HG02642 (cell line): ENCODE measurements at regions not wholly inside any gene's neighbourhood (a gene's known extent, or its start where the extent isn't known, plus 50 kb on each side); places are given as distances from the start of the nearest gene placed in this dataset.
A peak's percentile ranks its signal among the peaks of the same experiment; 100 is the strongest.

Source experiments
- ATAC-seq: cut with Tn5 transposase; IDR thresholded peaks from one replicate; pipeline ENCODE4 v1.9.1; 2021; ENCODE audit warnings: mild to moderate bottlenecking; ENCODE audit not compliant: unreplicated experiment, poor library complexity

- ATAC-seq, result no peak
Measured at GRCh38 chr4:180655886-180656285, 1587.3 kb upstream of the TENM3 start.

GRCh38 chr4:180657881-180658280 is 1585.3 kb upstream of the TENM3 start:
- ATAC-seq, result no peak

GRCh38 chr4:180664766-180665368 is 1578.3 kb upstream of the TENM3 start:
- ATAC-seq, result peak; percentile 88

GRCh38 chr4:180665481-180665880 is 1577.7 kb upstream of the TENM3 start:
- ATAC-seq, result no peak

GRCh38 chr4:180665994-180666824 is 1577.0 kb upstream of the TENM3 start:
- ATAC-seq, result peak; percentile 86

GRCh38 chr4:180668732-180669131 is 1574.5 kb upstream of the TENM3 start:
- ATAC-seq, result no peak

- no peak for ATAC-seq
Measured at GRCh38 chr4:180669680-180670079, 1573.5 kb upstream of the TENM3 start.

GRCh38 chr4:180674619-180675358 is 1568.4 kb upstream of the TENM3 start:
- no peak for ATAC-seq

- ATAC-seq, result no peak
Measured at GRCh38 chr4:180675359-180675650, 1567.9 kb upstream of the TENM3 start.

- no peak for ATAC-seq
Measured at GRCh38 chr4:180680305-180680704, 1562.9 kb upstream of the TENM3 start.

GRCh38 chr4:180682776-180683175 is 1560.4 kb upstream of the TENM3 start:
- ATAC-seq, result no peak

GRCh38 chr4:180683186-180683585 is 1560.0 kb upstream of the TENM3 start:
- no peak for ATAC-seq

GRCh38 chr4:180688480-180688879 is 1554.7 kb upstream of the TENM3 start:
- ATAC-seq, result no peak

GRCh38 chr4:180694875-180695274 is 1548.3 kb upstream of the TENM3 start:
- ATAC-seq, result no peak

- no peak for ATAC-seq
Measured at GRCh38 chr4:180695851-180696250, 1547.4 kb upstream of the TENM3 start.

GRCh38 chr4:180696460-180697092 is 1546.6 kb upstream of the TENM3 start:
- no peak for ATAC-seq

- ATAC-seq, result no peak
Measured at GRCh38 chr4:180698550-180699195, 1544.5 kb upstream of the TENM3 start.

- no peak for ATAC-seq
Measured at GRCh38 chr4:180706766-180707165, 1536.4 kb upstream of the TENM3 start.

- ATAC-seq, result no peak
Measured at GRCh38 chr4:180710628-180711337, 1532.4 kb upstream of the TENM3 start.
